ENCODE measurements at regions not wholly inside any gene's neighbourhood (a gene's known extent, or its start where the extent isn't known, plus 50 kb on each side); places are given as distances from the start of the nearest gene placed in this dataset.

DNA sequence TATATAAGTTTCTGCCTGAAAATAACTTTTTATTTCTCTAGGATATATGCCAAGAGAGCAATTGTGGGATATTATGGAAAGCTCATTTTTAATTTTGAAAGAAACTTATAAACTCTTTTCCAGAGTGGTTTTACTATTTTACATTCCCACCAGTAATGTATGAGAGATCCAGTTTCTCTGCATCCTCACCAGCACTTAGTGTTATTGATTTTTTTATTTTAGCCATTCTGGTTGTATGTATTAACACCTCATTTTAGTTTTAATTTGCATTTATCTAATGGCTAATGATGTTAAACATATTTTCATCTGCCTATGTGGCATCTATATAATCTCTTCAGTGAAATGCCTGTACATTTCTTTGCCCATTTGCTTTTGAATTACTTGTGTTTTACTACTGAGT is 597.7 kb upstream of the RAB6C start (continued):
- TF ChIP-seq, protein P1, sequence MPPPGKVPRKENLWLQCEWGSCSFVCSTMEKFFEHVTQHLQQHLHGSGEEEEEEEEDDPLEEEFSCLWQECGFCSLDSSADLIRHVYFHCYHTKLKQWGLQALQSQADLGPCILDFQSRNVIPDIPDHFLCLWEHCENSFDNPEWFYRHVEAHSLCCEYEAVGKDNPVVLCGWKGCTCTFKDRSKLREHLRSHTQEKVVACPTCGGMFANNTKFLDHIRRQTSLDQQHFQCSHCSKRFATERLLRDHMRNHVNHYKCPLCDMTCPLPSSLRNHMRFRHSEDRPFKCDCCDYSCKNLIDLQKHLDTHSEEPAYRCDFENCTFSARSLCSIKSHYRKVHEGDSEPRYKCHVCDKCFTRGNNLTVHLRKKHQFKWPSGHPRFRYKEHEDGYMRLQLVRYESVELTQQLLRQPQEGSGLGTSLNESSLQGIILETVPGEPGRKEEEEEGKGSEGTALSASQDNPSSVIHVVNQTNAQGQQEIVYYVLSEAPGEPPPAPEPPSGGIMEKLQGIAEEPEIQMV (CRISPR knock-in tag; IDR thresholded peaks at IDR 0.05; ENCODE audit: low read depth): no peak

DNA sequence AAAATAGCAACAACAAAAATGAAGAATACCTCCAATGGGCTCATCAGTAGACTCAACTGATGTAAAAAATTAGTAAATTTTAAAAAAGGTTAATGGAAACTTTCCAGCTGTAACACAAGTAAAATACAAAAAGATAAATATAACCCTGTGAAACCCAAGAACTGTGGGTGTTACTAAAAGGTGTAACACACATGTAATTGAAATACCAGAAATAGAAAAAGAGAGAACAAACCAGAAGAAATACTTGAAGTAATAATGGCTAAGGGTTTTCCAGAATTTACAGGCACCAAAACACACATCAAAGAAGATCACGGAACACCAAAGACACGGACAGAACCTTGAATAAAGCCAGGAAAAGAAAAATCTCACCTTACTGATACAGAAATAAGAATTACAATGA is 590.6 kb upstream of the RAB6C start:
- TF ChIP-seq PRPF4 (IDR thresholded peaks at IDR 0.05; ENCODE audit: low read depth, low read length, poor library complexity, severe bottlenecking): no peak
- TF ChIP-seq ZNF451 (CRISPR knock-in tag; IDR thresholded peaks at IDR 0.05): no peak
- no peak for TF ChIP-seq ZNF792 (CRISPR knock-in tag; IDR thresholded peaks at IDR 0.05)
- no peak for TF ChIP-seq ZZZ3 (CRISPR knock-in tag; IDR thresholded peaks at IDR 0.05; ENCODE audit: borderline replicate concordance)
- TF ChIP-seq PLRG1 (conservative IDR thresholded peaks at IDR 0.05): no peak
- no peak for TF ChIP-seq ZNF230 (CRISPR knock-in tag; IDR thresholded peaks at IDR 0.05)
- FAIRE-seq (no peak), DNase-seq (ENCODE audit: low spot score) (no peak), ATAC-seq (no peak)
- Histone ChIP-seq H3K27ac (ENCODE audit: extremely low read length, insufficient read depth, low read length) (no peak overlapping the region), H3K4me3 (replicated peaks in 1 of 3; ENCODE audit: insufficient read depth in 1 of 3, low read depth in 2 of 3, low read length in 3 of 3) (no peak overlapping the region), H3K4me1 (ENCODE audit: insufficient read depth, low read length) (no peaks in the 10 kb centered on the region), H3K36me3 (replicated peaks in 1 of 2; ENCODE audit: control insufficient read depth in 1 of 2, insufficient read depth in 2 of 2, low read length in 2 of 2) (no peaks in the 10 kb centered on the region), H3K79me2 (ENCODE audit: insufficient read depth, low read length) (no peaks in the 10 kb centered on the region), H3K4me2 (ENCODE audit: low read depth, low read length) (no peak overlapping the region), H4K20me1 (ENCODE audit: insufficient read depth, low read length) (no peaks in the 10 kb centered on the region), H2AFZ (ENCODE audit: low read length) (no peak overlapping the region), H3K9me3 (ENCODE audit: low read length) (no peaks in the 10 kb centered on the region), H3K9ac (ENCODE audit: insufficient read depth, low read depth, low read length) (no peak overlapping the region), H3K27me3 (ENCODE audit: control insufficient read depth in 1 of 2, insufficient read depth in 2 of 2, low read length in 2 of 2) (no peaks in the 10 kb centered on the region)
- 39% methylated on average over 2 of the region's 2 CpGs for WGBS (ENCODE audit: low lambda C conversion rate)
- intact Hi-C loops (cut with micrococcal nuclease; ENCODE audit: unreplicated experiment): no loop called here
- POLR2A ChIA-PET: no interaction called here
- CTCF ChIA-PET (ENCODE audit: low intra/inter-chr PET ratio, low total read pairs): no interaction called here
- no TSS peak for BruUV-seq (replicated peaks)
- in situ Hi-C loops (cut with HindIII; ENCODE audit: extremely low pct_ligation_motif_present, low pct_unique_long_range_greater_than_20kb): no loop called here

DNA sequence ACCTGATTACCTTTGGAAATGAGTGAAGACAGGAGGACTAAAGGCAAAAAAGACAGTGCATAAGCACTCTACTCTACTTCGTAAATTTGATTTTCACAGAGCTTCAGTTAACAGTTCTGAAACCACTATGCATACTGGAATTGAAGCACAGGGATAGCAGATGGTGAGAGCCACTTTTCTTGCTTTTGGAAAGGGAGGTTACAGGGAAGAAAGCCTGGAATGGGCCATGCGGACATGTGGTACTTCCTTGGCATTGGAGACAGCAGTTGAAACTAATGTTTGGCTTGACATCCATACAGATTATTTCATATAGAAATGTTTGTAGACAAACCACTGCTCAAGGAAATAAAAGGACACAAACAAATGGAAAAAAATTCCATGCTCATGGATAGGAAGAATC is 585.6 kb upstream of the RAB6C start:
- no TSS peak for BruUV-seq (replicated peaks)
- FAIRE-seq: no peak
- no peak overlapping the region for H3K27ac ChIP-seq (ENCODE audit: extremely low read length, insufficient read depth, low read length)
- no peaks in the 10 kb centered on the region for H3K79me2 ChIP-seq (ENCODE audit: insufficient read depth, low read length)
- DNase-seq (ENCODE audit: low spot score): no peak
- H3K4me2 ChIP-seq (ENCODE audit: low read depth, low read length): no peak overlapping the region
- in situ Hi-C loops (cut with HindIII; ENCODE audit: extremely low pct_ligation_motif_present, low pct_unique_long_range_greater_than_20kb): no loop called here
- no peaks in the 10 kb centered on the region for H3K9me3 ChIP-seq (ENCODE audit: low read length)
- intact Hi-C loops (cut with micrococcal nuclease; ENCODE audit: unreplicated experiment): no loop called here
- no peak overlapping the region for H2AFZ ChIP-seq (ENCODE audit: low read length)
- no peaks in the 10 kb centered on the region for H3K36me3 ChIP-seq (replicated peaks in 1 of 2; ENCODE audit: control insufficient read depth in 1 of 2, insufficient read depth in 2 of 2, low read length in 2 of 2)
- no peaks in the 10 kb centered on the region for H3K4me1 ChIP-seq (ENCODE audit: insufficient read depth, low read length)
- no peak for ATAC-seq
- no peak overlapping the region for H3K9ac ChIP-seq (ENCODE audit: insufficient read depth, low read depth, low read length)
- H3K4me3 ChIP-seq (replicated peaks in 1 of 3; ENCODE audit: insufficient read depth in 1 of 3, low read depth in 2 of 3, low read length in 3 of 3): no peak overlapping the region
- ChIA-PET CTCF (ENCODE audit: low intra/inter-chr PET ratio, low total read pairs) (no interaction called here), POLR2A (no interaction called here)
- 20% methylated on average over 2 of the region's 2 CpGs for WGBS (ENCODE audit: low lambda C conversion rate)
- no peaks in the 10 kb centered on the region for H4K20me1 ChIP-seq (ENCODE audit: insufficient read depth, low read length)
- no peaks in the 10 kb centered on the region for H3K27me3 ChIP-seq (ENCODE audit: control insufficient read depth in 1 of 2, insufficient read depth in 2 of 2, low read length in 2 of 2)
- TF ChIP-seq ZSCAN22 (CRISPR knock-in tag; IDR thresholded peaks at IDR 0.05) (no peak), ZBTB7A (CRISPR knock-in tag; IDR thresholded peaks at IDR 0.05) (no peak), SP1 (IDR thresholded peaks at IDR 0.05) (no peak), SP1 (CRISPR knock-in tag; IDR thresholded peaks at IDR 0.05) (no peak), MED13 (CRISPR knock-in tag; IDR thresholded peaks at IDR 0.05) (no peak), NR1H2 (CRISPR knock-in tag; IDR thresholded peaks at IDR 0.05; ENCODE audit: borderline replicate concordance, low read depth) (no peak), ZNF335 (CRISPR knock-in tag; IDR thresholded peaks at IDR 0.05) (no peak), FOSL2 (CRISPR knock-in tag; IDR thresholded peaks at IDR 0.05) (no peak), DR1 (CRISPR knock-in tag; IDR thresholded peaks at IDR 0.05) (no peak), NR2F2 (IDR thresholded peaks at IDR 0.05; ENCODE audit: borderline replicate concordance, low read depth) (no peak)
- TF ChIP-seq, protein P2, sequence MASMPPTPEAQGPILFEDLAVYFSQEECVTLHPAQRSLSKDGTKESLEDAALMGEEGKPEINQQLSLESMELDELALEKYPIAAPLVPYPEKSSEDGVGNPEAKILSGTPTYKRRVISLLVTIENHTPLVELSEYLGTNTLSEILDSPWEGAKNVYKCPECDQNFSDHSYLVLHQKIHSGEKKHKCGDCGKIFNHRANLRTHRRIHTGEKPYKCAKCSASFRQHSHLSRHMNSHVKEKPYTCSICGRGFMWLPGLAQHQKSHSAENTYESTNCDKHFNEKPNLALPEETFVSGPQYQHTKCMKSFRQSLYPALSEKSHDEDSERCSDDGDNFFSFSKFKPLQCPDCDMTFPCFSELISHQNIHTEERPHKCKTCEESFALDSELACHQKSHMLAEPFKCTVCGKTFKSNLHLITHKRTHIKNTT (CRISPR knock-in tag; IDR thresholded peaks at IDR 0.05): no peak
- TF ChIP-seq, protein P3, sequence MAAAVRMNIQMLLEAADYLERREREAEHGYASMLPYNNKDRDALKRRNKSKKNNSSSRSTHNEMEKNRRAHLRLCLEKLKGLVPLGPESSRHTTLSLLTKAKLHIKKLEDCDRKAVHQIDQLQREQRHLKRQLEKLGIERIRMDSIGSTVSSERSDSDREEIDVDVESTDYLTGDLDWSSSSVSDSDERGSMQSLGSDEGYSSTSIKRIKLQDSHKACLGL (CRISPR knock-in tag; IDR thresholded peaks at IDR 0.05): no peak
